HCT116 (cell line): ENCODE measurements at regions not wholly inside any gene's neighbourhood (a gene's known extent, or its start where the extent isn't known, plus 50 kb on each side); places are given as distances from the start of the nearest gene placed in this dataset.

ENCODE experiments used
- ATAC-seq: fragments of 200-7000 bp; cut with Tn5 transposase; 2 replicates; pipeline ENCODE4 v1.9.1; 2020; ENCODE audit warnings: mild to moderate bottlenecking, moderate library complexity
- BruUV-seq: library from RNA; stranded (reverse); fragments of 400-500 nt; replicated peaks from 2 replicates; lab custom pipeline; 2021; lab: Mats Ljungman, UMichigan
- CTCF ChIA-PET: fragments of 300-600 bp; sonication (Branson Sonifier 250); formaldehyde crosslinking; loops from one replicate; lab custom pipeline; 2021; ENCODE audit warnings: antibody characterized with exemption; lab: Charles Lee
- POLR2A ChIA-PET: fragments of 300-600, 350-600 bp; sonication (Branson Sonifier 250); formaldehyde crosslinking; loops from one replicate; lab custom pipeline; 2021; ENCODE audit warnings: antibody characterized with exemption; lab: Charles Lee
- RAD21 ChIA-PET, 2 experiments: fragments of 300-600 bp; sonication (Branson Sonifier 250); formaldehyde crosslinking; loops; one replicate each; lab custom pipeline; 2023; ENCODE audit warnings: low total read pairs in 2 of 2; ENCODE audit not compliant: uncharacterized antibody in 2 of 2, unreplicated experiment in 2 of 2, low non-redundant PET in 1 of 2; lab: Charles Lee
- DNase-seq: peaks from one replicate; pipeline ENCODE4 v3.0.0-alpha.2; 2010; ENCODE audit warnings: low read depth, low spot score
- H2AFZ ChIP-seq: fragments of 200-600 bp; shearing (Covaris generic), sonication (generic); 2 replicates; pipeline ENCODE4 v1.6.1; 2017; ENCODE audit warnings: low read depth, mixed run types, mixed read lengths, antibody characterized with exemption, low read length; ENCODE audit not compliant: poor library complexity, severe bottlenecking
- H3K27ac ChIP-seq: 2 replicates; pipeline ENCODE4 v1.5.1; 2012; ENCODE audit warnings: low read depth, low read length
- H3K27me3 ChIP-seq: fragments of 200-600 bp; sonication (generic); 2 replicates; pipeline ENCODE4 v1.6.1; 2016; ENCODE audit warnings: mixed run types, low read length, mixed read lengths; ENCODE audit not compliant: insufficient read depth
- H3K36me3 ChIP-seq, 2 experiments: fragments of 200-500 bp in 1 of 2; fragments of 200-600 bp in 1 of 2; sonication (Bioruptor generic) in 1 of 2; sonication (generic) in 1 of 2; 2 replicates each; pipeline versions ENCODE4 v1.5.1 to v1.6.1; 2014 to 2016; ENCODE audit warnings: low read length in 2 of 2, inconsistent platforms in 1 of 2, mixed read lengths in 1 of 2, mixed run types in 1 of 2; ENCODE audit not compliant: insufficient read depth in 2 of 2, control insufficient read depth in 1 of 2
- H3K4me1 ChIP-seq, 2 experiments: fragments of 200-600 bp in 1 of 2; sonication (generic) in 1 of 2; 2 replicates each; pipeline versions ENCODE4 v1.5.1 to v1.6.1; 2012 to 2017; ENCODE audit warnings: low read length in 2 of 2, inconsistent platforms in 1 of 2, mild to moderate bottlenecking in 1 of 2, mixed read lengths in 1 of 2, mixed run types in 1 of 2, moderate library complexity in 1 of 2; ENCODE audit not compliant: insufficient read depth in 2 of 2, control insufficient read depth in 1 of 2
- H3K4me2 ChIP-seq: fragments of 200-600 bp; sonication (generic); 2 replicates; pipeline ENCODE4 v1.6.1; 2017; ENCODE audit warnings: mixed run types, low read length, mixed read lengths
- H3K4me3 ChIP-seq, 2 experiments: fragments of 200-600 bp in 1 of 2; sonication (generic) in 1 of 2; replicated peaks in 1 of 2; 2 replicates each; pipeline ENCODE4 v1.5.1; 2011 to 2016; ENCODE audit warnings: low read length in 2 of 2, control low read depth in 1 of 2, low read depth in 1 of 2, mild to moderate bottlenecking in 1 of 2, mixed read lengths in 1 of 2, mixed run types in 1 of 2
- H3K79me2 ChIP-seq: fragments of 200-600 bp; sonication (generic); 2 replicates; pipeline ENCODE4 v1.6.1; 2017; ENCODE audit warnings: mild to moderate bottlenecking, mixed run types, low read length, moderate library complexity, mixed read lengths; ENCODE audit not compliant: insufficient read depth
- H3K9ac ChIP-seq: fragments of 200-600 bp; sonication (generic); 2 replicates; pipeline ENCODE4 v1.6.1; 2016; ENCODE audit warnings: low read length, mixed read lengths
- H3K9me2 ChIP-seq: fragments of 200-600 bp; sonication (generic), shearing (Covaris generic); 2 replicates; pipeline ENCODE4 v1.6.1; 2017; ENCODE audit warnings: mixed run types, mild to moderate bottlenecking, moderate library complexity; ENCODE audit not compliant: insufficient read depth
- H3K9me3 ChIP-seq, 2 experiments: fragments of 200-500 bp in 1 of 2; fragments of 200-600 bp in 1 of 2; sonication (Bioruptor generic) in 1 of 2; sonication (generic) in 1 of 2; 2 replicates each; pipeline ENCODE4 v1.6.1; 2014 to 2017; ENCODE audit warnings: low read length in 2 of 2, mixed read lengths in 2 of 2, inconsistent platforms in 1 of 2, low read depth in 1 of 2, mild to moderate bottlenecking in 1 of 2, mixed run types in 1 of 2, moderate library complexity in 1 of 2; ENCODE audit not compliant: control insufficient read depth in 1 of 2, insufficient read depth in 1 of 2
- H4K20me1 ChIP-seq: fragments of 200-600 bp; sonication (generic), shearing (Covaris generic); 2 replicates; pipeline ENCODE4 v1.6.1; 2017; ENCODE audit warnings: mixed run types, mild to moderate bottlenecking, moderate library complexity; ENCODE audit not compliant: insufficient read depth
- CTCF ChIP-seq, 3 experiments: fragments of 200-600 bp in 1 of 3; sonication (generic) in 1 of 3; IDR thresholded peaks in 2 of 3; conservative IDR thresholded peaks in 1 of 3; 2 replicates each; pipeline ENCODE4 v1.5.1; 2012 to 2017; ENCODE audit warnings: low read depth in 2 of 3, low read length in 2 of 3, antibody characterized with exemption in 1 of 3, borderline replicate concordance in 1 of 3, control low read depth in 1 of 3, mild to moderate bottlenecking in 1 of 3, mixed read lengths in 1 of 3, mixed run types in 1 of 3, moderate library complexity in 1 of 3; ENCODE audit not compliant: insufficient read depth in 1 of 3
- ELF1 ChIP-seq: IDR thresholded peaks from 2 replicates; pipeline ENCODE4 v1.6.1; 2012; ENCODE audit warnings: low read depth, borderline replicate concordance
- EZH2 ChIP-seq: fragments of 200-600 bp; sonication (generic); IDR thresholded peaks from 2 replicates; pipeline ENCODE4 v1.6.1; 2017; ENCODE audit warnings: antibody characterized with exemption, mixed run types
- POLR2AphosphoS5 ChIP-seq: IDR thresholded peaks from 2 replicates; pipeline ENCODE4 v1.6.1; 2011; ENCODE audit warnings: mild to moderate bottlenecking, low read depth, low read length, moderate library complexity
- RAD21 ChIP-seq: IDR thresholded peaks from 2 replicates; pipeline ENCODE4 v1.6.1; 2012; ENCODE audit warnings: low read depth, mild to moderate bottlenecking
- SIN3A ChIP-seq: IDR thresholded peaks from 2 replicates; pipeline ENCODE4 v1.6.1; 2012; ENCODE audit warnings: low read depth
- SRF ChIP-seq: IDR thresholded peaks from 2 replicates; pipeline ENCODE4 v1.6.1; 2012; ENCODE audit warnings: low read depth
- TCF7L2 ChIP-seq: IDR thresholded peaks from 2 replicates; pipeline ENCODE4 v1.7.0; 2011; ENCODE audit warnings: borderline replicate concordance, inconsistent platforms; ENCODE audit not compliant: insufficient read depth, insufficient read length; ENCODE audit errors: extremely low read depth
- ZNF274 ChIP-seq: fragments of 200-500 bp; sonication (Bioruptor generic); IDR thresholded peaks from 2 replicates; pipeline ENCODE4 v1.6.1; 2014; ENCODE audit warnings: mild to moderate bottlenecking, low read depth, low read length, inconsistent platforms
- intact Hi-C: fragments of 100-400 bp; cut with micrococcal nuclease; formaldehyde crosslinking; loops from 2 replicates; pipeline ENCODE4 v1.10.0; 2022
- TF ChIP-seq, protein P1 (sequence below): IDR thresholded peaks from 2 replicates; pipeline ENCODE4 v1.6.1; 2012

DNA sequence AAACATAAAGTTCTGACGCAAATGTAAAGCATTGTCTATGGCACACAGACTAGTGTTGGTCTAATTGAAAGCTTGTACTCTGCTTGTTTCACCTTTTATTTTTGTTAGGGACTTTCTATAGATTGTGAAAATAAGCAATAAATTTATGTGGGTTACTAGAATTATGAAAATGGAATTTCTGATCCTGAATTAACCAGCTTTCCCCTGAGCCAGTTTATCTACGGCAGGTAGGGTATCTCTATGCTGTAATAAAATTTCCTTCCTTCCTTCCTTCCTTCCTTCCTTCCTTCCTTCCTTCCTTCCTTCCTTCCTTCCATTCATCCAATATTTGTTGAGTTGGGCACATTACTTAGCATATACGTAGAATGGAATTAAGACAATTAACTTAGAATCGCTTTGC is 362.6 kb upstream of the SPRED2 start:
- Histone ChIP-seq H3K4me3 (no peak overlapping the region), H3K9ac (no peak overlapping the region), H3K27me3 (peaks cover 26% of the 10 kb centered on the region), H3K27ac (no peak overlapping the region), H3K4me1 (no peaks in the 10 kb centered on the region), H2AFZ (no peak overlapping the region), H3K79me2 (no peaks in the 10 kb centered on the region), H4K20me1 (no peaks in the 10 kb centered on the region), H3K9me2 (no peaks in the 10 kb centered on the region), H3K9me3 (no peaks in the 10 kb centered on the region), H3K36me3 (no peaks in the 10 kb centered on the region), H3K4me2 (no peak overlapping the region)
- POLR2A ChIA-PET = no interaction called here
- intact Hi-C loops = no loop called here
- RAD21 ChIA-PET = no interaction called here
- BruUV-seq = no TSS peak
- no peak for TF ChIP-seq POLR2AphosphoS5
- CTCF ChIA-PET = no interaction called here
- no peak for ATAC-seq
- DNase-seq = no peak

DNA sequence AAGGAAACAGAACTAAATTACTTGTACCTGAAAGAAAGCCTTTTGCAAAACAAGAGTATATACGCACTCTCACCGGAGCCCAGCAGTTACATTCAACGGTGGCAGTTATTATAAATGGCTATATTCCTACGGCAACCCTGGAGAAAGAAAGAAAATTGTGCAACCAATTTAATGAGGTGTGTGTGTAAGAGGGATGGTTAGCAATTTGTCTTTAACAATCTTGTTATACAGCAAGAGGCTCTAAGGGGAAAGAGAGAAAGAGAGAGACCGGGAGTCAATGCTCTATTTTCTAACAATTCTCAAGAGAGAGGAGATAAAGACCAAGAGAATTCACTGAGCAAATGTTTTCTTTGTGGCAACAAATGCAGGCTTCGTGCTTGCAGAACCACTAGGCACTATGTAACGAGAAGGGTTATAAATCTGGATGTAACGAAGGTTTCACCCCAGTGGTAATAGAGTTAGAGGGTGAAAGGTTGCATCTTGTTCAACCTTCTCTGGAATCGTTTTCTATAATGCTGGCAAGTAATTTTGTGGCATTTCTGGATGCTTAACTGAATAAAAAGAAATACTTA is 359.1 kb upstream of the SPRED2 start:
- no TSS peak for BruUV-seq
- no peaks in the 10 kb centered on the region for H3K79me2 ChIP-seq
- H3K27ac ChIP-seq = no peak overlapping the region
- no peak overlapping the region for H3K4me3 ChIP-seq
- ChIA-PET RAD21 (no interaction called here), CTCF (no interaction called here), POLR2A (no interaction called here)
- no peak for TF ChIP-seq ELF1
- TF ChIP-seq SRF = no peak
- TF ChIP-seq CTCF (IDR thresholded peaks at IDR 0.05 in 2 of 3, conservative IDR thresholded peaks at IDR 0.05 in 1 of 3; ENCODE audit: borderline replicate concordance in 1 of 3, insufficient read depth in 1 of 3, low read depth in 2 of 3, low read length in 2 of 3) = no peak
- TF ChIP-seq SIN3A = no peak
- no peak for TF ChIP-seq EZH2
- no peak for TF ChIP-seq RAD21
- TF ChIP-seq ZNF274 = no peak
- no peak for TF ChIP-seq TCF7L2
- TF ChIP-seq, protein P1, sequence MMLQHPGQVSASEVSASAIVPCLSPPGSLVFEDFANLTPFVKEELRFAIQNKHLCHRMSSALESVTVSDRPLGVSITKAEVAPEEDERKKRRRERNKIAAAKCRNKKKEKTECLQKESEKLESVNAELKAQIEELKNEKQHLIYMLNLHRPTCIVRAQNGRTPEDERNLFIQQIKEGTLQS = no peak
- no peak overlapping the region for H3K4me2 ChIP-seq
- intact Hi-C loops = no loop called here
- no peak overlapping the region for H2AFZ ChIP-seq
- H3K4me1 ChIP-seq = no peaks in the 10 kb centered on the region
- H4K20me1 ChIP-seq = no peaks in the 10 kb centered on the region
- H3K36me3 ChIP-seq = no peaks in the 10 kb centered on the region
- H3K9ac ChIP-seq = no peak overlapping the region
- H3K9me2 ChIP-seq = no peaks in the 10 kb centered on the region
- H3K27me3 ChIP-seq = peaks cover 22% of the 10 kb centered on the region
- DNase-seq (no peak), ATAC-seq (no peak)
- no peaks in the 10 kb centered on the region for H3K9me3 ChIP-seq
